ENCODE measurements at regions not wholly inside any gene's neighbourhood (a gene's known extent, or its start where the extent isn't known, plus 50 kb on each side); places are given as distances from the start of the nearest gene placed in this dataset.

DNA sequence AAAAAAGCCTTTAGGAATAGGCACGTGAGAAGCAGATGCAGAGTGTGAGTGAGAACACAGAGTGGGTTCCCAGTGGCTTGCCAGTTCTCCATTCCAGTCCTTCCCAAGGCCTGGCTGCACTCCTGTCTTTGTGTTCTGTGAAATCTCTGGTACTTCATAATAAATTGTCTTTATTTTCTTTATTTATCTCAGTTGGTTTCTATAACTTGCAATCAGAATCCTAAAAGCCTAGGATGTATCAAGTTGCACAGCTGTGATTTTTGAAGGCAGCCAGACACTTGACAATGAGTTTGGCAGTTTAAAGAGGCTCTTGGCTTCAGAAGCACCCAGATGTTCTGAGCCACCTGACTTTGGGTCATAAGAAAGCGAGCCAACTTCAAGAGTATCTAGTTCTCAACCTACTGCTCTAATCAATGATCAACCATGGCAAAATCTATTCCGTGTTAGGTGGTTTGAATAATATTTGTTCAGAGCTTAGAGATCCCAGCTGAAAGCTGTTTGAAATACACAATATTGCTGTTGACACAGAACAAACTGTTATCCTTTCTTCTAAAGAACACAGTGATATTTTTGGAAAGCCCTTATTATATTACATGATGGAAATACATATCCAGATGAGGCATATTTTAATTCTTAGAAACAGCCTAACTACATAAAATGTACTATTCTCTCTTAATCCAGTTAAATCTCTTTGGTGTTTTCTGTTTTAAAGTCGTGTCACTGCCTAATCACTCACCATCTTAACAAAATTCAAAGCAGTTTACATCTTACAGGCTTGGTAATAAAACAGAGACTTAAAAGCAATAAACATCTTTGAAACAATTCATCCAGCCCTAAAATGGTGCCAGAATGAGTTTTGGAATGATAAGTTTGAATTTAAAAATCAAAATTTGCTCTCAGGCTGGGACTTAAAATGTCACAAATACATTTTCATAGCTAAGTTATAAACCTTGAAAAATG is 483.0 kb upstream of the NBEA start:
- Mint-ChIP-seq H3K4me3 (no peak overlapping the region), H3K36me3 (no peaks in the 10 kb centered on the region), H3K27me3 (ENCODE audit: low read depth in 3 of 3) (peaks cover 0 to 2% (median under 1%) of the 10 kb centered on the region in 3 donors), H3K9me3 (peaks cover 7 to 42% (median 15%) of the 10 kb centered on the region in 6 donors), H3K27ac (no peak overlapping the region), H3K4me1 (no peaks in the 10 kb centered on the region)
- DNase-seq = no peak

DNA sequence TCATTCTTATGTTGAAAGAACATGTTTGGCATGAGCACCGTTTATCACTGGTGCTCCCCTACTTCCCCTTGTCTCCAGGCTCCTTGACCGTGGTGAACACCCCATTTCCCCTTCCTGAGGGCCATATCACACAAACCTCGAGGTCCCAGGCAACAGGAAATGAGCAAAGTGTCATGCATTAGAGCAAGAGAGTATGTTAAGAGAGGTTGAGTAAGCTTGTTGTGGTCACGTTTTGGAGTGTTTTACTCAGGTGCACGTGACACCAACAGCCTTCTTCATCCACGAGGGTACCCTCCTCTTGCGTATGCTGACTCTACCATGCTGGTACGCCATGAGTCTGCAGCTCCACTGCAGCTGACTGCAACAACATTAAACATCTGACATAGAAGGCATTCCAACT is 482.2 kb upstream of the NBEA start:
- Mint-ChIP-seq H3K27ac (no peak overlapping the region), H3K4me1 (no peaks in the 10 kb centered on the region), H3K4me3 (no peak overlapping the region), H3K9me3 (peaks cover 4 to 48% (median 11%) of the 10 kb centered on the region in 6 donors), H3K36me3 (no peaks in the 10 kb centered on the region), H3K27me3 (ENCODE audit: low read depth in 3 of 3) (peaks cover 0 to 2% (median 2%) of the 10 kb centered on the region in 3 donors)
- DNase-seq = no peak

DNA sequence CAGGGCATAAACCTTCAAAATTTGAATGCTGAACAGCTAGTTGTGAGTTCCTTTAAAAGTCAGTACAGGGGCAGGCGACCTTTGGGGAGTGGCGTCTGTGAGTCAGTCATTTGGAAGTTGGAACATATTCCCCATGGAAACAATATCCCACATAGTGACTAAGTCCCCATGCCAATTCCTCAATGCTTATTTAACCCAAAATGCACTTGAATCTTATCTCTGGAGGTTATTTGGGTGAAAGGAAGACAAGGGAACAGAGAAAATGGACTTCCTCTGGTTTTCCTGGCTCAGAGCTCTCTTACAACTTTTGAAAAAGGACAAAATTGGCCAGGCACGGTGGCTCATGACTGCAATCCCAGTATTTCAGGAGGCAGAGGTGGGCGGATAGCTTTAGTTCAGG is 479.2 kb upstream of the NBEA start:
- no peak overlapping the region for H3K27ac Mint-ChIP-seq
- peaks cover 4 to 39% (median 13%) of the 10 kb centered on the region in 6 donors for H3K9me3 Mint-ChIP-seq
- H3K4me1 Mint-ChIP-seq = no peaks in the 10 kb centered on the region
- no peak for DNase-seq
- H3K27me3 Mint-ChIP-seq (ENCODE audit: low read depth in 3 of 3) = peaks cover 0 to 2% (median 2%) of the 10 kb centered on the region in 3 donors
- H3K36me3 Mint-ChIP-seq = no peaks in the 10 kb centered on the region
- H3K4me3 Mint-ChIP-seq = no peak overlapping the region

DNA sequence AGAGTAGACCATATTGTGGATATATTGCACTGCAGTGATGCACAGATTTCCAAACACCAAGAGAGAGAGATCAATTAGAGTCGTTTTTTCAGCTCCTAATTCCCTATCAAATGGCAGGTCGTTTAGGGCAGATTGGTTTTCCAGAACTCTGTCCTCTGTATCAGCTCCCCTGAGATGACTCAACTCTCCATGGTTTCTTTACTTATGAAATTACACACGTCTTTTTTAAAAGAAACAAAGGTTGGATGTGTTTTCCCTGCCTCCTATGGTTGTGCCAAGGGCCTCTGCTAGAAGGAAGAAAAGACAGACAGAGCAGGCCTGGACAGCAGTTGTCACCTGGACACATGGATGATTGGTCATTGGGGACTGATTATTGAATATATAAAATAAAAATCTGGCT is 478.1 kb upstream of the NBEA start:
- H3K4me3 Mint-ChIP-seq = no peak overlapping the region
- H3K27me3 Mint-ChIP-seq (ENCODE audit: low read depth in 3 of 3) = peaks cover 0 to 2% (median 2%) of the 10 kb centered on the region in 3 donors
- no peaks in the 10 kb centered on the region for H3K4me1 Mint-ChIP-seq
- peaks cover 3 to 39% (median 12%) of the 10 kb centered on the region in 6 donors for H3K9me3 Mint-ChIP-seq
- H3K36me3 Mint-ChIP-seq = no peaks in the 10 kb centered on the region
- no peak for DNase-seq
- H3K27ac Mint-ChIP-seq = no peak overlapping the region

DNA sequence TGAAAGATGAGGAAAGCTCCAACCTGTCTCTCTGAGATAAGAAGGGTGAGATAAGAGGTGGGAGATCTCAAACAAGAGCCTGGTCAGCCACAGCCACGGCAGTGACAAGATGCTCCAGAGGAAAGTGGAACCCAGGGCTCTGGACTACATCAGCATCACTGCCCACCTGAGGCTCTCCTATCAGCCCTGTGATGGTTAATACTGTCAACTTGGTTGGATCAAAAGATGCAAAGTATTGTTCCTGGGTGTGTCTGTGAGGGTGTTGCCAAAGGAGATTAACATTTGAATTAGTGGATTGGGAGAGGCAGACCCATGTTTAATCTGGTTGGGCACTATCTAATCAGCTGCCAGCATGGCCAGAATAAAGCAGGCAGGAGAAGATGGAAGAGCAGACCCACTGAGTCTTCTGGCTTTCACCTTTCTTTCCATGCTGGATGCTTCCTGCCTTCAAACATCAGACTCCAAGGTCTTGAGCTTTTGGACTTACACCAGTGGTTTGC is 476.6 kb upstream of the NBEA start:
- no peak overlapping the region for H3K4me3 Mint-ChIP-seq
- DNase-seq = no peak
- H3K36me3 Mint-ChIP-seq = no peaks in the 10 kb centered on the region
- no peak overlapping the region for H3K27ac Mint-ChIP-seq
- H3K27me3 Mint-ChIP-seq (ENCODE audit: low read depth in 3 of 3) = peaks cover 0 to 2% (median 2%) of the 10 kb centered on the region in 3 donors
- H3K4me1 Mint-ChIP-seq = no peaks in the 10 kb centered on the region
- H3K9me3 Mint-ChIP-seq = peaks cover 2 to 39% (median 13%) of the 10 kb centered on the region in 6 donors

DNA sequence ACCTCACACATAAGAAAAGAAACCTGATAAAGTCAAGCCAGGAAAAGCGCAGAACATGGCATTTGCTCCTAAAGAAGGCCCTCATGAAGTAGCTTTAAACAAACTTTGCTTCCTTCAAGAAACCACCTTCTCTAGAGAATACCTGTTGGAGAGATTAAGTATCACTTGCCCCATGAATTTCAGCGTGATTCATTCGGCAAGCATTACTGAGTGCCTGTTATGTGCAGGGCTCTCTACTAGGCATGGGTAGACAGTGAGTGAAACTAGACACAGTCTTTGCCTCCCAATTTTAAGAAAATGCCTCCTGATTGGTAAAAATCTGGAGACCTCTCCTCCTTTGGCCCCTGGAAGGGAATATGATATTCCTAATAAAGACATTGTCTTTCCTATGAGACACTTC is 475.8 kb upstream of the NBEA start:
- no peak for DNase-seq
- no peak overlapping the region for H3K27ac Mint-ChIP-seq
- no peaks in the 10 kb centered on the region for H3K36me3 Mint-ChIP-seq
- H3K9me3 Mint-ChIP-seq = peaks cover 2 to 34% (median 15%) of the 10 kb centered on the region in 6 donors
- no peaks in the 10 kb centered on the region for H3K4me1 Mint-ChIP-seq
- peaks cover 0 to 2% (median 2%) of the 10 kb centered on the region in 3 donors for H3K27me3 Mint-ChIP-seq (ENCODE audit: low read depth in 3 of 3)
- H3K4me3 Mint-ChIP-seq = no peak overlapping the region

DNA sequence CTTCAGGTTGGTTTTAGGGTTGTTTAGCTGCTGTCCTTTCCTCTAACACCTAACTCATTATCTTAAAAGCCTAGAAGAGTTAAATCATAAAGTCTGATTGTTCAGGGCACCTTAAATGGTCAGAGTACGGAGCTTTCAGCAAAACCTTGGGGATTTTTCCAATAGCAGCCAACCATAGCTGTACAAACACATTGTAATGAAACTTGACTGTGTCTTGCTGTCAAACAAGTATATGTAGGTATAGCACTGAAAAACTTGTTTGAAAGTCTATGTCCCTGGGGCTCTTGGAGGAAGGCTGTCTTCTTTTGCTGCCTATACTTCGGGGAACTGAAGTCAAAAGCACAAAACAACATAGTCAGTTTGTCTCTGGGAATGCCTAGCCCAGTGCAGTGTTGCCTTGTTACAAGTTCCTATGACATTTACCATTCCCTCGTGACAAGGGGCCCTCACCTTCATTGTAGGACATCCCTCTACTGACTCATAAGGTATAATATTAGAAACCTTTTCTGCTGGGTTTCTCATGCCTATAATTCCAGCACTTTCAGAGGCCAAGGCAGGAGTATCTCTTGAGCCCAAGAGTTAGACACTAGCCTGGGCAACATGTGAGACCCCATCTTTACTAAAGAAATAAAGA is 474.5 kb upstream of the NBEA start:
- Mint-ChIP-seq H3K4me1 (no peaks in the 10 kb centered on the region), H3K27me3 (ENCODE audit: low read depth in 3 of 3) (peaks cover 0 to 2% (median 0%) of the 10 kb centered on the region in 3 donors), H3K27ac (no peak overlapping the region), H3K9me3 (peaks cover 3 to 34% (median 17%) of the 10 kb centered on the region in 6 donors), H3K36me3 (no peaks in the 10 kb centered on the region), H3K4me3 (no peak overlapping the region)
- no peak for DNase-seq

DNA sequence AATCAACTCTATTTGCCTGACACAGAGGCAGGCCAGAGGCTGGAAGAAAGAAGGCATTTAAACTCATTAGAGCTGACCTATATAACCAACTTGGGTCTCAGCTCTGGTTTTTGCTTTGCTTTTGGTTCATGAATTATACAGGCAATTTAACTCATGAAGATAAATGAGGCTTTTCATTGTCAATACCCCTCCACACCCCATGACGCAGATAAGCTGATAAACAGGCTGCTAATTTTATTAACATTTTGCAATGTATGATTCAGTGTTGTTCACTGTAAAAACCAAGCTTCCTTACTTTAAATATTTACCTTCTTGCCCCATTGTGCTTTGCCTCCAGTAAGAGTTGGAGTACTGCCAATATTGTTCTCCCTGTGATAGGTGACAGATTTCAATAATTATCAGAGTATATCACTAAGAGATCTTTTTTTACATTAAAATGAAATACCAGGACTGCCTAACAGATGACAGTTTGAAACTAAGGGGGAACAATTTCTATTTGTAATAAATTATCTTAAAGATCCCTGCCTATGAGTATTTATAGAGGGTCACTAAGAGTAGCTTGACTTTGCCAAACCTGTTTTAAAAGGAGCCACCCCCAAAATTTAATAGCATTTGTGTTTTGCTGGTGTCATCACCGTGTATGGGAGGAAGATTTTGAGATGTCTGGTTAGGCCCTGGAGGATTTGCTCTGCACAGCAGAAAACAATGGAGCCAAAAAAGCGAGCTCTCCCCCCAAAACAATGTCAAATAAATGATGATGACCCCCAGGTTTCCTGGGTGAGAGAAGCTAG is 472.7 kb upstream of the NBEA start:
- Mint-ChIP-seq H3K27me3 (ENCODE audit: low read depth in 3 of 3) (no peaks in the 10 kb centered on the region), H3K27ac (no peak overlapping the region), H3K9me3 (peaks cover 4 to 28% (median 15%) of the 10 kb centered on the region in 6 donors), H3K36me3 (no peaks in the 10 kb centered on the region), H3K4me3 (no peak overlapping the region), H3K4me1 (no peaks in the 10 kb centered on the region)
- no peak for DNase-seq

DNA sequence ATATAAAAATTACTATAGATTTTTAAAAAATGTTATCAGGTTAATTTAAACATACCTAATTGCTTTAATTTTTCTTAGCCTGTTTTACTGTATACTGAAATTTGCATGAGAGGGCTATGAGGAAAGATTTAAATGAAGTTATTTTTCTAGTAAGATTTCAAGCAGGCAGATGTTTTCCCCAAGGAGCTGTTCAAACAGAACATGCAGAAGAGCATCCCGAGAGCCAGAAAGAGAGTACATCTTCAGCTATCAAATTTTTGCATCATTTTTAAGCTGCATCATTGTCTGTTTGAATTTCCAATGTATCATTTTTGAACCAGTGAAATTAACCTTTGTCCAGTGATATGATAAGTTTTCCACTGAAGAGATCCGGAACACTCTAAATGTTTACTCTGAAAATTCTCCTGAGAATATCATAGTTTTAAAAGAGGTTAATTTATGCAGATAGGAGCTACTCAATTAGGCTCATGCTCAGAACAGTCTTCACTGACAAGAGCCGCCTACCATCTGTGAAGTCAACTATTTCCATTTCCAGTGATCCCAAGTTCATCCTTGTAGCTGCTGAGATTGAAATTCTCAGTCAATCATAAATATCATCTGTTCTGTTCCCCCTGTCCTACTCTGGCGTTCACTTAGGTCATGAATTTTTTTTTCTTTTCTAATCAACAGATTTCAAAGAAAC is 467.7 kb upstream of the NBEA start:
- Mint-ChIP-seq H3K9me3 (peaks cover 4 to 32% (median 15%) of the 10 kb centered on the region in 6 donors), H3K27me3 (ENCODE audit: low read depth in 3 of 3) (peaks cover 0 to 3% (median 0%) of the 10 kb centered on the region in 3 donors), H3K4me3 (no peak overlapping the region), H3K36me3 (peaks cover 0 to 3% (median 0%) of the 10 kb centered on the region in 3 donors), H3K4me1 (no peaks in the 10 kb centered on the region), H3K27ac (no peak overlapping the region)
- no peak for DNase-seq

DNA sequence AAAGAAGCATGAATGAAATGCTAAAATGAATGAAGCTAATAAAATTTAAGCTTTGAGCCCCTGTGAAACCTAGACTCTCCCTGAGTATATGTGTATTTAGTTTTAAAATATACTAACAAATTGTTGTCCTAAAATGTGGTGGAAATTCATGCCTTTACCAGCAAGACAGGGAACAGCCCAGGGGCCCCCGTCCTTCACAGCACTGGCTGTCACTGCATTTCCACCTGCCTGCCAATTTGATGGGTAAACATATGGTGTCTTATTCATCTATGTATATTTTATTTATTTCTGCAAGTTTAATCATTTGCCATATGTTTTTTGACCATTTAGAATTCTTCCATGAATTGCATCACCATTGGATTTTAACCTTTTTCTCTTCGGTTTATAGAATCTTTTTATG is 463.7 kb upstream of the NBEA start:
- Mint-ChIP-seq H3K9me3 (peaks cover 0 to 22% (median 4%) of the 10 kb centered on the region in 6 donors), H3K27ac (no peak overlapping the region), H3K36me3 (peaks cover 0 to 3% (median 0%) of the 10 kb centered on the region in 3 donors), H3K4me3 (no peak overlapping the region), H3K27me3 (ENCODE audit: low read depth in 3 of 3) (peaks cover 0 to 3% (median 0%) of the 10 kb centered on the region in 3 donors), H3K4me1 (no peaks in the 10 kb centered on the region)
- no peak for DNase-seq

DNA sequence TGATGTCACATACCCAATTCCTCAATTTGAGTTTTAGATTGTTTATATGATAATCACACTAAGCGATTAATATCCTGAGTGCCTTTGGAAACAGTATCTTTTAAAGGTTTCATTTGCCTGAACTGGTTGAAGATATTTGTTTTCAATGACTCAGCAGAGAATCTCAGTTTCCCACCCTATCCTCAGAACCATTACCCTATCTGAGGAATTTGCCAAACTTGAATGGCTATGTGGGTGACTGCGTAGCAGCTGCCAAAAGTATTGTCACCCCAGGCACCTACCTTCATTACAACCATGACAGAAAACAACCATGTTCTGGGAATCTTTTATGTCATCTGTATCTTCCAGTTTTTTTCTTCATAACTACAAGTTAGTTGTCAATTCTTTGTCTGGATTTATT is 440.1 kb upstream of the NBEA start:
- Mint-ChIP-seq H3K27ac (no peak overlapping the region), H3K4me1 (no peaks in the 10 kb centered on the region), H3K4me3 (no peak overlapping the region), H3K9me3 (peaks cover 0 to 43% (median 11%) of the 10 kb centered on the region in 6 donors), H3K27me3 (ENCODE audit: low read depth in 3 of 3) (peaks cover 0 to 2% (median 0%) of the 10 kb centered on the region in 3 donors), H3K36me3 (no peaks in the 10 kb centered on the region)
- DNase-seq = no peak

DNA sequence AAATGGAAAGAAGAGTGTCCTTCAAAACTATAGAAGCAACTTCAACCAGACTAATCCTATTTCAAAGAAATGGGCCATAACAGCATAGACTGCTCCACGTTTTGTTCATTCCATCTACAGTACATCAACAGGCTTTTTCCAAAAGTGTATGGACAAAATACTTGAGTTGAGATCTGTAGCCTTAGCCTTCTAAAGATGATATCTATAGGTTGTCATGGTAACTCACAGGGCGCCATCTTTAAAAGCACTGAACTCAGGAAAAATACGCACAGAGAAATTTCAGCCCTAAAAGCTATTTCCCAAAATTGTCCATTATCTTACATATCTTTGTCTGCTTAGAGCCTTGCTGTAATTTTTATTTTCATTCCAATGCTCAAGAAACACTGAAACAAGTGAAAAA is 439.4 kb upstream of the NBEA start:
- no peak overlapping the region for H3K27ac Mint-ChIP-seq
- peaks cover 0 to 49% (median 12%) of the 10 kb centered on the region in 6 donors for H3K9me3 Mint-ChIP-seq
- DNase-seq = no peak
- no peaks in the 10 kb centered on the region for H3K4me1 Mint-ChIP-seq
- H3K27me3 Mint-ChIP-seq (ENCODE audit: low read depth in 3 of 3) = peaks cover 0 to 2% (median 0%) of the 10 kb centered on the region in 3 donors
- no peak overlapping the region for H3K4me3 Mint-ChIP-seq
- H3K36me3 Mint-ChIP-seq = no peaks in the 10 kb centered on the region

DNA sequence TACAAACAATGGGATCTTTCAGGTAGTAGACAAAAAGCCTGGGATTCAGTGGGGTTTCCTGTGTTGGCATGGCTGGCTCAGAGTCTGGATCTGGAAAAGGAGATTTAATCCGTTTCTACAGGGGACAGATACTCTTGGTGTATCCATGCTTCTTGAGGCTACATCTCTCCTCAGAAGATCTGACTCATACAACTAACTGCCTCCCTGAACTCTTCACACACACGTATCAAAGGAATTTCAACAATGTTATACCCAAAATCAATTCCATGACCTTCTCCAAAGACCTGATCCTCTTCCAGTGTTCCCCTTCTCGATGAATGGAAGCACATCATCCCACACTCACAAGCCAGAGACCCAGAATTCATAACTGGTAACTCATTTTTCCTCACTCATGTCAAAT is 435.3 kb upstream of the NBEA start:
- DNase-seq = no peak
- H3K27ac Mint-ChIP-seq = no peak overlapping the region
- no peak overlapping the region for H3K4me3 Mint-ChIP-seq
- H3K4me1 Mint-ChIP-seq = no peaks in the 10 kb centered on the region
- peaks cover 0 to 9% (median 0%) of the 10 kb centered on the region in 3 donors for H3K36me3 Mint-ChIP-seq
- no peaks in the 10 kb centered on the region for H3K27me3 Mint-ChIP-seq (ENCODE audit: low read depth in 3 of 3)
- peaks cover 2 to 61% (median 10%) of the 10 kb centered on the region in 6 donors for H3K9me3 Mint-ChIP-seq

Measured in immature natural killer cell (primary cell).